HG02885 (cell line): ENCODE measurements at regions not wholly inside any gene's neighbourhood (a gene's known extent, or its start where the extent isn't known, plus 50 kb on each side); places are given as distances from the start of the nearest gene placed in this dataset.

ENCODE experiments used
- ATAC-seq: cut with Tn5 transposase; IDR thresholded peaks from one replicate; pipeline ENCODE4 v1.9.1; 2021; ENCODE audit warnings: mild to moderate bottlenecking; ENCODE audit not compliant: unreplicated experiment, poor library complexity

DNA sequence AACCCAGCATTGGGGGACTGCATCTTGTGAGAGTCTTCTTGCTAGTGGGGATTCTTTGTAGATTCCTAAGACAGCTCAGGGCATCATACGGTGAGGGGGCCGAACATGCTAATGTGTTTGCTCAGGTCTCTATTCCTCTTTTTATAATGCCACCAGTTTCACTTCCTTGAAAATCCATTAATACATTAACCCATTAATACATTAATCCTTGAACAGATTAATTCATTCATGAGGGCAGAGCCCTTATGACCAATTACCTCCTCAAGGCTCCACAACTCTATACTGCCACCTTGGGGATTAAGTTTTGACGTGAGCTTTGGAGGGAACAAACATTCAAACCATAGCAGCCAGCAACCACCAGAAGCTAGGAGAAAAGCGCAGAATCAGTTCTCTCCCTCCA lies 67.2 kb upstream of the POT1 start:
- no peak for ATAC-seq

DNA sequence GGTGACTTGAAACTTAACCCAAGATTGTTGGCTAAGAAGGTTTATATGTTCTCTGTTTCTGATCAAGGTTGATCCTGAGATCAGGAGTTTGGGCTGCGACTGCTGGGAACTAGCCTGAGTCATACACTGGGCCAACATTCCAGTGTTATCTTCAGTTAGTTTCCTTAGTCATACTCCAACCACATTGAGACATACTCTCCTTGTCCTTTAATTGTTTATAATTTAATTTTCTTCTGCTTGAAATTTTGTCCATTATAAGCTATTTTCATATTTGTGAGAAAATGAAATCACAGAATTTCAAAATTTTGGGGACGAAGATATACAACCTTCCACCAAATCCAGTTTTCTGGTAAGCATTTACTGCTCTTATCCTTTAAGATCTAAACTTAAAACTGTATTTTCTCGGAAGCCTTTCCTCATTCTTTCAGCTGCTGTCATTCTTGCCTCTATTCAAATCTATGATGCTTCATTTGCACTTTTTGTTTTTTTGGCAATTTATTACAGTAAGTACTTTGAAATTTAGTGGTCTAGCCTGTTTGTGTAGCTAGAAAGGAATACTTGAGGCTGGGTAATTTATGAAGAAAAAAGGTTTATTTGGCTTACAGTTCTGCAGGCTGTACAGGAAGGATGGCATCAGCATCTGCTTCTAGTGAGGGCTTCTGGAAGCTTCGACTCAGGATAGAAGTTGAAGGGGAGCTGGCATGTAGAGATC lies 63.4 kb upstream of the POT1 start:
- ATAC-seq, result no peak

DNA sequence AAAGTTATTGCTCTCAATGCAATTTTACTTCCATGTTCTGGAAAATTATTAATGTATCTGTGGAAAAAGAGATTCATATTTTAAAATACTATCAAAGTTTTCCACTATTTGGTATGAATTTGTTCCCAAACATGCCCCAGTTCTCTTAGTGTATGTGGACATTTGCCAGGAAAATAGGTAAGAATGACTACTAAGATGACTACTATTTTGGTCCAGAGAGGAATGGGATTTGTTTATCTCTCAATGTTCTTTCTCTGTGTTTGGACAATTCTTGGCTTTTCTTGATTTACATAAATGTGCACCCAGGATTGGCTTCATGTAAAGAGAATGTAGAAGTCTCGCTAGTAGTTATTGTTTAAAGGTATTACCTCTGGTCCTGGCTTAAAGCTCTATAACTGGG lies 60.3 kb upstream of the POT1 start:
- ATAC-seq, result no peak
